Gastrocnemius medialis (tissue), 4 donors: ENCODE measurements at regions not wholly inside any gene's neighbourhood (a gene's known extent, or its start where the extent isn't known, plus 50 kb on each side); places are given as distances from the start of the nearest gene placed in this dataset.

Experiments used
- ATAC-seq, 2 donors: fragments of 150-250 bp; one replicate each; pipeline ENCODE4 v1.9.1; 2016
- DNase-seq, 2 donors: peaks; one replicate each; pipeline ENCODE4 v3.0.0-alpha.2; 2019
- H3K27ac ChIP-seq, 4 donors: fragments of 200-600 bp; sonication (generic); 1 replicate in 1 of 4; 2 replicates in 3 of 4; pipeline ENCODE4 v1.5.1; 2016 to 2018; ENCODE audit warnings: mild to moderate bottlenecking in 2 of 4, moderate library complexity in 1 of 4
- H3K27me3 ChIP-seq, 3 donors: fragments of 200-600 bp; sonication (generic) in 2 of 3; 1 replicate in 1 of 3; 2 replicates in 2 of 3; pipeline versions ENCODE4 v1.5.1 to v1.6.0; 2016 to 2019; ENCODE audit warnings: mild to moderate bottlenecking in 1 of 3, moderate library complexity in 1 of 3
- H3K36me3 ChIP-seq, 2 donors: fragments of 200-600 bp; sonication (generic) in 1 of 2; one replicate each; pipeline ENCODE4 v1.5.1; 2017 to 2018
- H3K4me1 ChIP-seq, 2 donors: fragments of 200-600 bp; sonication (generic) in 1 of 2; one replicate each; pipeline ENCODE4 v1.5.1; 2016 to 2017; ENCODE audit warnings: mild to moderate bottlenecking in 2 of 2
- H3K4me3 ChIP-seq, 4 donors: fragments of 200-600 bp; sonication (generic) in 3 of 4; 1 replicate in 1 of 4; 2 replicates in 3 of 4; pipeline ENCODE4 v1.5.1; 2016 to 2019; ENCODE audit warnings: mild to moderate bottlenecking in 2 of 4
- H3K9me3 ChIP-seq, 3 donors: fragments of 200-600 bp; sonication (generic) in 2 of 3; 1 replicate in 1 of 3; 2 replicates in 2 of 3; pipeline ENCODE4 v1.5.1; 2016 to 2019
- POLR2A ChIP-seq, 2 donors: fragments of 450-650 bp; IDR thresholded peaks; one replicate each; pipeline ENCODE4 v1.6.1; 2017; ENCODE audit warnings: antibody characterized with exemption in 2 of 2, mild to moderate bottlenecking in 2 of 2, moderate library complexity in 2 of 2
- in situ Hi-C, 4 donors: fragments of 200-750 bp; cut with MboI; loops; one replicate each; pipeline versions ENCODE4 v1.15.0 to v1.8.0; 2017; ENCODE audit warnings: low sequenced_read_pairs in 4 of 4
- intact Hi-C: fragments of 100-400 bp; cut with DNase I; formaldehyde crosslinking; loops from one replicate; pipeline ENCODE4 v1.15.1; 2023; ENCODE audit warnings: low total_unique reads
- TF ChIP-seq, protein P1 (sequence below), 5 experiments: fragments of 450-650 bp in 3 of 5; fragments of 200-600 bp in 2 of 5; sonication (generic) in 2 of 5; IDR thresholded peaks in 4 of 5; conservative IDR thresholded peaks in 1 of 5; 1 replicate in 4 of 5; 2 replicates in 1 of 5; pipeline ENCODE4 v1.5.1; 2016 to 2019; ENCODE audit warnings: antibody characterized with exemption in 5 of 5, mild to moderate bottlenecking in 3 of 5, moderate library complexity in 3 of 5

DNA sequence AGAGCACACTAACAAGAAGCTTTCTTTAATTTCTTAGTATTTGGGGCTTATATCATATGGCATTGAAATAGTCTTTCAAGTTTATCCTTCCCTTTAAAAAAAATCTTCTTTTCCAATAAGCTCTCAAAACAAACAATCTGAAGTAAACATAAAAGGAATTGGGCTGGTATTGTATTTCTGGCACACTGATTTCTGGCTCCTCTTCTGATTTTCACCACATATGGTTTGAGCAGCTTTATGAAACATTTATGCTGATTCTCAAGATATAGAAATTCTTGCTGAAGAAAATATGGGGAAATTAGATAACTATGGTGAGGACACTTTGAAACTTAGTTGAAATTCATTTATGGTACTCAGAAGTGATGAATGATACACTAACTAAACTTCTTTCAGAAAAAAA is 467.2 kb downstream of the TFAP2B start:
- TF ChIP-seq, protein P1, sequence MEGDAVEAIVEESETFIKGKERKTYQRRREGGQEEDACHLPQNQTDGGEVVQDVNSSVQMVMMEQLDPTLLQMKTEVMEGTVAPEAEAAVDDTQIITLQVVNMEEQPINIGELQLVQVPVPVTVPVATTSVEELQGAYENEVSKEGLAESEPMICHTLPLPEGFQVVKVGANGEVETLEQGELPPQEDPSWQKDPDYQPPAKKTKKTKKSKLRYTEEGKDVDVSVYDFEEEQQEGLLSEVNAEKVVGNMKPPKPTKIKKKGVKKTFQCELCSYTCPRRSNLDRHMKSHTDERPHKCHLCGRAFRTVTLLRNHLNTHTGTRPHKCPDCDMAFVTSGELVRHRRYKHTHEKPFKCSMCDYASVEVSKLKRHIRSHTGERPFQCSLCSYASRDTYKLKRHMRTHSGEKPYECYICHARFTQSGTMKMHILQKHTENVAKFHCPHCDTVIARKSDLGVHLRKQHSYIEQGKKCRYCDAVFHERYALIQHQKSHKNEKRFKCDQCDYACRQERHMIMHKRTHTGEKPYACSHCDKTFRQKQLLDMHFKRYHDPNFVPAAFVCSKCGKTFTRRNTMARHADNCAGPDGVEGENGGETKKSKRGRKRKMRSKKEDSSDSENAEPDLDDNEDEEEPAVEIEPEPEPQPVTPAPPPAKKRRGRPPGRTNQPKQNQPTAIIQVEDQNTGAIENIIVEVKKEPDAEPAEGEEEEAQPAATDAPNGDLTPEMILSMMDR (IDR thresholded peaks at IDR 0.05 in 4 of 5, conservative IDR thresholded peaks at IDR 0.05 in 1 of 5): no peak
- no peak for TF ChIP-seq POLR2A (IDR thresholded peaks at IDR 0.05)
- no peak overlapping the region for H3K4me3 ChIP-seq
- H3K36me3 ChIP-seq: no peaks in the 10 kb centered on the region
- in situ Hi-C loops: no loop called here
- DNase-seq: no peak
- H3K9me3 ChIP-seq: no peaks in the 10 kb centered on the region
- ATAC-seq: no peak
- no peaks in the 10 kb centered on the region for H3K4me1 ChIP-seq
- intact Hi-C loops: no loop called here
- H3K27ac ChIP-seq: no peak overlapping the region
- H3K27me3 ChIP-seq: no peaks in the 10 kb centered on the region

GRCh38 chr6:51289041-51289440 is 470.4 kb downstream of the TFAP2B start:
- Histone ChIP-seq H3K4me3 (no peak overlapping the region), H3K4me1 (no peaks in the 10 kb centered on the region), H3K27me3 (no peaks in the 10 kb centered on the region), H3K27ac (no peak overlapping the region), H3K9me3 (no peaks in the 10 kb centered on the region), H3K36me3 (no peaks in the 10 kb centered on the region)
- in situ Hi-C loops: no loop called here
- ATAC-seq (no peak), DNase-seq (no peak)
- TF ChIP-seq POLR2A (IDR thresholded peaks at IDR 0.05): no peak
- TF ChIP-seq, protein P1 (IDR thresholded peaks at IDR 0.05 in 4 of 5, conservative IDR thresholded peaks at IDR 0.05 in 1 of 5): no peak
- intact Hi-C loops: no loop called here

GRCh38 chr6:51292659-51293058 is 474.0 kb downstream of the TFAP2B start:
- Histone ChIP-seq H3K27me3 (no peaks in the 10 kb centered on the region), H3K4me1 (no peaks in the 10 kb centered on the region)
- no peak for DNase-seq

DNA sequence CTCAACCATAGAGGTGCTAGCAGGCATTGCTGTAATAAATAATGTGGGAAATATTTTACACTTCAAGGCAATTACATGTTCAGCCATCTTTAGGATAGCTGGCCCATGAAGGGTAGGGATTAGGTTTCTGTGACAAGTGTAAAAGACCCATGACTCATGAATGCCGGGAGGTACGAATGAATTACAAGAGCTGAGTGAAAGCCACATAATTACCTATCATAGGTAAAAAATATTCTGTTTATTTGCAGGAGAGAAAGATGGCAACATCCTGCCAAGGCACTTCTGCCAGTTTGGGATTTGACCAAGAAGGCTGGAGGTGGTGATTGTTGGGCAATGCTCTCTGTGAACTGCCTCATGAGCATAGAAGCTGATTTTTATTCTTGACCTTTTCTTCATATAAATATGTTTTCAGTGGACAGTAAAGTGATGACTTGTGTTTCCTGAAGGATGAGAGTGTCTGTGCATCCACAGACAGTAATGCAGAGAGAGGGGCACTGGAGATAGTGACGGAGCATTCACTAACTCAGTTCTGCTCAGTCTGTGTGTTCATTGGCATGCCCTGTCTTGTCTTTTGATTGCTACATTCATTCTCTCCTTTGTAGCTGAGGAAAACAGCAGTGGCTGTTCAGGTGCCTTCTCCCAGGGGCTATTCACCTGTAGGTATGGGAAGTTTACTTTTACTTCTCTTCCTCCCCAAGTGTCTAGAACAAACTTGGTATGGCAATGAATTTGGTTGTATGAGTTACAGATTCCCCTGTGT is 481.1 kb downstream of the TFAP2B start:
- intact Hi-C loops: no loop called here
- TF ChIP-seq, protein P1 (IDR thresholded peaks at IDR 0.05 in 4 of 5, conservative IDR thresholded peaks at IDR 0.05 in 1 of 5): no peak
- TF ChIP-seq POLR2A (IDR thresholded peaks at IDR 0.05): no peak
- no peaks in the 10 kb centered on the region for H3K9me3 ChIP-seq
- H3K27me3 ChIP-seq: no peaks in the 10 kb centered on the region
- no peaks in the 10 kb centered on the region for H3K4me1 ChIP-seq
- H3K36me3 ChIP-seq: no peaks in the 10 kb centered on the region
- DNase-seq (no peak), ATAC-seq (no peak)
- in situ Hi-C loops: no loop called here
- H3K27ac ChIP-seq: no peak overlapping the region
- H3K4me3 ChIP-seq: no peak overlapping the region

More at GRCh38 chr6:51292659-51293058, 474.0 kb downstream of the TFAP2B start:
- intact Hi-C loops: no loop called here
- no peaks in the 10 kb centered on the region for H3K36me3 ChIP-seq
- no peak for ATAC-seq
- in situ Hi-C loops: no loop called here
- TF ChIP-seq POLR2A (IDR thresholded peaks at IDR 0.05): no peak
- TF ChIP-seq, protein P1 (IDR thresholded peaks at IDR 0.05 in 4 of 5, conservative IDR thresholded peaks at IDR 0.05 in 1 of 5): no peak
- no peaks in the 10 kb centered on the region for H3K9me3 ChIP-seq
- no peak overlapping the region for H3K4me3 ChIP-seq
- H3K27ac ChIP-seq: no peak overlapping the region

GRCh38 chr6:51300510-51300909 is 481.8 kb downstream of the TFAP2B start:
- ATAC-seq (no peak), DNase-seq (no peak)
- intact Hi-C loops: no loop called here
- Histone ChIP-seq H3K4me3 (no peak overlapping the region), H3K27me3 (no peaks in the 10 kb centered on the region), H3K4me1 (no peaks in the 10 kb centered on the region), H3K36me3 (no peaks in the 10 kb centered on the region), H3K27ac (no peak overlapping the region), H3K9me3 (no peaks in the 10 kb centered on the region)
- TF ChIP-seq, protein P1 (IDR thresholded peaks at IDR 0.05 in 4 of 5, conservative IDR thresholded peaks at IDR 0.05 in 1 of 5): no peak
- TF ChIP-seq POLR2A (IDR thresholded peaks at IDR 0.05): no peak
- in situ Hi-C loops: no loop called here
